AG10803 (cell line): ENCODE measurements at regions not wholly inside any gene's neighbourhood (a gene's known extent, or its start where the extent isn't known, plus 50 kb on each side); places are given as distances from the start of the nearest gene placed in this dataset.

ENCODE experiments used
- DNase-seq: peaks from one replicate; pipeline ENCODE4 v3.0.0; 2010; ENCODE audit warnings: low read depth
- H3K4me3 ChIP-seq: 2 replicates; pipeline ENCODE4 v1.5.1; 2011; ENCODE audit warnings: mild to moderate bottlenecking, low read length, control low read depth
- TF ChIP-seq, protein P1 (sequence below): conservative IDR thresholded peaks from 2 replicates; pipeline ENCODE4 v1.5.1; 2011; ENCODE audit warnings: mild to moderate bottlenecking, low read length, control low read depth, inconsistent platforms

DNA sequence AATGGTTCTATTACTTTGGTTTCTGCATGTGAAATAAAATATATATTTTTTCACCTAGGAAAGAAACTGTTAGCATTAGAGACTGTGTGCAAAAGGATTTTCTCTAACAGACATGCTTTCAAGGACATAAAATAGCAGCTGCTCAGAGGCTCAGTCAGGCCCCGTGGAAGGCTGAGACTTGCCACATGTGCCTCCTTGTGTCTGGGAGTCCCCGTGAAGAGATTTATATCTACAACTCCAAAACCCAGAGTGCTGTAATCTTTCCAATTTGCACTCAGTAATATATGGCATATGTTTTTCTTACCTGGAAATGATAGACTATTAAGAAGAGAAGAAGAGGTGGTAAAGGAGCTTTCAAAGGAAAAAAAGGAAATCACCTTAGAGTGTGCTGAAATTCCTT lies 371.6 kb upstream of the OBI1 start:
- no peak for DNase-seq
- TF ChIP-seq, protein P1, sequence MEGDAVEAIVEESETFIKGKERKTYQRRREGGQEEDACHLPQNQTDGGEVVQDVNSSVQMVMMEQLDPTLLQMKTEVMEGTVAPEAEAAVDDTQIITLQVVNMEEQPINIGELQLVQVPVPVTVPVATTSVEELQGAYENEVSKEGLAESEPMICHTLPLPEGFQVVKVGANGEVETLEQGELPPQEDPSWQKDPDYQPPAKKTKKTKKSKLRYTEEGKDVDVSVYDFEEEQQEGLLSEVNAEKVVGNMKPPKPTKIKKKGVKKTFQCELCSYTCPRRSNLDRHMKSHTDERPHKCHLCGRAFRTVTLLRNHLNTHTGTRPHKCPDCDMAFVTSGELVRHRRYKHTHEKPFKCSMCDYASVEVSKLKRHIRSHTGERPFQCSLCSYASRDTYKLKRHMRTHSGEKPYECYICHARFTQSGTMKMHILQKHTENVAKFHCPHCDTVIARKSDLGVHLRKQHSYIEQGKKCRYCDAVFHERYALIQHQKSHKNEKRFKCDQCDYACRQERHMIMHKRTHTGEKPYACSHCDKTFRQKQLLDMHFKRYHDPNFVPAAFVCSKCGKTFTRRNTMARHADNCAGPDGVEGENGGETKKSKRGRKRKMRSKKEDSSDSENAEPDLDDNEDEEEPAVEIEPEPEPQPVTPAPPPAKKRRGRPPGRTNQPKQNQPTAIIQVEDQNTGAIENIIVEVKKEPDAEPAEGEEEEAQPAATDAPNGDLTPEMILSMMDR, result no peak
- no peak overlapping the region for H3K4me3 ChIP-seq

DNA sequence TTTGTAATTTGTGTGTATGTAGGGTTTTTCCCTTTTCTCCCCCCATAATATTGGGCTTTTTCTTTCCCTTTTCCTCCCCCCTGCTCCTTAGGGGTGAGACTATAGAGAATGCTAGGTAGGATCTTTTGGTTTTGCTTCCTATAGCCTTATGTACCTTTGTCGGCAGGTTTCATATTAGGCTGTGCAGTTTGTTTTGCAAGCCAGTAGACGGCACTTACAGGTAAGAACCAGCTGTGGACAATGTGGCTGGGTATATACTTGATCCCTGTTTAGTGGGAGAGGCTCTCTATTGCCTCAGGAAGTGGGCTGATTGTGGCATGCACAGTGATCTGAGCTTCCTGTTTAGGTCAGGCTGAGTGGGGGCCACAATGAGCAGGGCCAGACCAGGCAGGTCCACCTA lies 359.2 kb upstream of the OBI1 start:
- DNase-seq, result no peak
- TF ChIP-seq, protein P1, result no peak
- H3K4me3 ChIP-seq, result no peak overlapping the region

DNA sequence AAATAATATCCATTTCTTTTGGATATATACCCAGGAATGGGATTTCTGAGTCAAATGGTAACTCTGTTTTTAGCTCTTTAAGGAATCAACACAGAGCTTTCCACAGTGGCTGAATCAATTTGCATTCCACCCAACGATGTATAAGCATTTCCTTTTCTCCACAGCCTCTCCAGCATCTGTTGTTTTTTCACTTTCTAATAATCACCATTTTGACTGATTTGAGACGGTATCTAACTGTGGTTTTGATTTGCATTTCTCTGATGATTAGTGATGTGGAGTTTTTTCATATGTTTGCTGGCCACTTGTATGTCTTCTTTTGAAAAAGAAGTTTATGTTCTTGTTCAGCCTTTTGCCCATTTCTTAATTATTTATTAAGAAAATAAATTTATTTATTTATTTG lies 352.2 kb upstream of the OBI1 start:
- no peak overlapping the region for H3K4me3 ChIP-seq
- TF ChIP-seq, protein P1, result no peak
- no peak for DNase-seq

DNA sequence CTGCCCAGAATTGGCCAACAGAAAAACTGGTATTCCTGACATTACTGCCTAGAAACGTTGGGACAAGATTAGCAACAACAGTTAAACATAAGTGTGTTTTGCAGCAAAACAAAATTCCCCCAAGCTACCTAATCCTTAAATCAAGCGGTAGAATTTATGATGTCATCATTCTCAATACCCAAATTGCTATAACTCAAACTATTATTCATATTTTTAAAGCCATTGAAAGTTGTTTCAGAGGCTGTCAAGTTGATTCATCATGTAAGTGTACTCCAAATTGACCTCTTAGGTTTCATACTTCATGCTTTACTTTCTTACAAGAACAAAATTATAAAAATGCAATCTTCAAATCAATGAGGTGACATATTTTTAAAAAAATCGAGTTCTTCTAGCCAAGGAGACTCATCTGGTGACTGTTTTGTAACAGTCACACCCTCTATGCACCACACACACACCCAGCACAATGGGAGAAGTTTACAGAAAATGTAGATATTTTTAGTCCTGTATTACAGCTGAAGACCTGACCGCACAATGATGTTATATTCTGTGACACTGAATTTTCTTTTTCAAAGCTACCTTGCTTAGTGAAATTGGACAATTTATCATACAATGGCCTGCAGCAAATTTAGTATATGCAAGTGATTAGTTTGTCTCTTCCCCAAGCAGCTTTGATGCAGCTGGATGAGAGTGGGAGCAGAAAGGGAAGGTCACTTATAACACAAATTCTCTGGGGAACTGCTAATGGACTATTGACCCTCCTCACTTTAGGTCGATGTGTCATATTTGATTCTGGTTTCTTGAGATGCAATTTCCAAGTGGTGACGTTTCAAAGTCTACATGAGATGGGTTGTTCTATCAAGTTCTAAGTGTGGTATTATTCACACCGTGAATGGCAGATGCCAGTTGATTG lies 345.3 kb upstream of the OBI1 start:
- no peak overlapping the region for H3K4me3 ChIP-seq
- no peak for DNase-seq
- TF ChIP-seq, protein P1, result no peak

DNA sequence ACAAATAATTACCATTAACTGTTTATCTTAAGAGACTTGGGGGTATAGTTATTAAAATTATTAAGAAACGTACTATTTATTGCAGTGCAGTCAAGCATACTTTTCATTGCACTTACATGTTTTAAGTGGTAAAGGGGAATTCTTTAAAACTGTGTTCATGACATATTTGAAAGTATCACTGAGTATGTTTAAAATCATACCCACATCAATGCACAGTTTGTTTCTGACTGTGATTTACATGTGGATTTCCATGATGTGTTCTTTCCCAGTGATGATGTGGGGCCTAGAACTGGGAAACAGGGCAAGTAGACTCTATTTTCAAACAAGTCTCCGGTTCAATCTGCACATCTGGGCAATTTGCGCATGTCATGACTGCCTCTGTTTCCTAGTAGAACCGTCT lies 340.5 kb upstream of the OBI1 start:
- no peak overlapping the region for H3K4me3 ChIP-seq
- TF ChIP-seq, protein P1, result no peak
- no peak for DNase-seq

DNA sequence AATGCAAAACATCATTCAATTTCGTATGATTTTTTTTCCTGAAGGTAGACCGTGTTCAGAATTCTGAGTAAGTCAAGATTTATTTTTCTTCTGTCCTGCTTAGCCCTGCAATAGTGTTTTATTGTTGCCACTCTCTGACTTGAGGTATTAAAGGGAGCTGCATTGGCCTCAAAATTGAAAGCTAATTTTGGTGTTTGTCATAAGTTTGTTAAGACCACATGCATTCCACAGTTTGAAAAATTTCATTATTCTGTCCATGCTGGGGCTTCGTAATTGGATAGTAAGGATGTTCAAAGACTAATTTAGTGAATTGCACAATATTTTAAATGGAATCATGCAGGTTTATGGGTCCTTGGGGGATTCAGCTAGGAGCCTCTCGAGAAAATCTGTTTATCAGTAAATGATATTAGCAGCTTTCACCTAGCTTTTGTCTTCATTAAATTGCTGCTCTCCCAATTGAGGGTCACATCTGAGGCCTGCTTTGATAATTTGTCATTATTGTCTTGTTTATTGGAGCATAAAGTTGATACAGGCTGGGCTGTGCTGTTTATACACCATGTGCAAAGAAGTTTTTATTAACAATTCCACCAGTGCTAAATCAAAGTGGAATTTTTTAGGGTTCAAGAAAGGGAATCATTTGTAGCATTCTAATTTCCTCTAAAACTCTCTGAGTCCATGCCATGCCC lies 339.8 kb upstream of the OBI1 start:
- H3K4me3 ChIP-seq, result no peak overlapping the region
- TF ChIP-seq, protein P1, result no peak
- no peak for DNase-seq
